H1 (cell line): ENCODE measurements at regions not wholly inside any gene's neighbourhood (a gene's known extent, or its start where the extent isn't known, plus 50 kb on each side); places are given as distances from the start of the nearest gene placed in this dataset.

Source experiments
- CTCF ChIP-seq, 3 experiments: IDR thresholded peaks; 1 replicate in 2 of 3; 2 replicates in 1 of 3; pipeline versions ENCODE4 v1.5.1 to v1.6.1; 2011; ENCODE audit warnings: low read length in 3 of 3, mild to moderate bottlenecking in 3 of 3, inconsistent platforms in 2 of 3, low read depth in 1 of 3, moderate library complexity in 1 of 3; ENCODE audit not compliant: insufficient read depth in 1 of 3; ENCODE audit errors: control extremely low read depth in 1 of 3
- POU5F1 ChIP-seq: IDR thresholded peaks from 2 replicates; pipeline ENCODE4 v1.6.1; 2011; ENCODE audit warnings: low read depth, mild to moderate bottlenecking, low read length, moderate library complexity

DNA sequence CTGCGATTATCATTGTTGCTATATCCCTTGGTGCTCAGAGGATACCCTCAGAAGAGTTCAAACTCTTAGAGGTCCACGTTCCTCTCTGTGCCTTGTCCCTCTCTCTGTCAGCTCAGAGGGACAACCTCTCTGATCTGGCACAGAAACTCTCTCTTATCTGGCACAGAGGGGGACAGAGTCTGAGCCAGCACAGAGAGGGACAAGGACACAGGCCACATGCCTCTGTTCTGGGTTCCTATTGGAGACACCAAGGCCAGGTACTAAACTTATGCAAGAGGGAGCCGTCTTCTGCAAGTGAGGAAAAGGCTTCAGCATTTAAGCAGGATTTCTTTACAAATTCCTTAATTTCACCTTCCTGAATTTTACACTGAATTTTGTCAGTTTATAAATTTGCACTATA is 565.2 kb downstream of the TOX3 start:
- no peak for TF ChIP-seq CTCF (IDR thresholded peaks at IDR 0.05; ENCODE audit: control extremely low read depth in 1 of 3, insufficient read depth in 1 of 3, low read depth in 1 of 3, low read length in 3 of 3)
- no peak for TF ChIP-seq POU5F1
